HG02678 (cell line): ENCODE measurements at regions not wholly inside any gene's neighbourhood (a gene's known extent, or its start where the extent isn't known, plus 50 kb on each side); places are given as distances from the start of the nearest gene placed in this dataset.

Experiments used
- ATAC-seq: cut with Tn5 transposase; IDR thresholded peaks from one replicate; pipeline ENCODE4 v1.9.1; 2021; ENCODE audit warnings: mild to moderate bottlenecking, moderate library complexity; ENCODE audit not compliant: unreplicated experiment

DNA sequence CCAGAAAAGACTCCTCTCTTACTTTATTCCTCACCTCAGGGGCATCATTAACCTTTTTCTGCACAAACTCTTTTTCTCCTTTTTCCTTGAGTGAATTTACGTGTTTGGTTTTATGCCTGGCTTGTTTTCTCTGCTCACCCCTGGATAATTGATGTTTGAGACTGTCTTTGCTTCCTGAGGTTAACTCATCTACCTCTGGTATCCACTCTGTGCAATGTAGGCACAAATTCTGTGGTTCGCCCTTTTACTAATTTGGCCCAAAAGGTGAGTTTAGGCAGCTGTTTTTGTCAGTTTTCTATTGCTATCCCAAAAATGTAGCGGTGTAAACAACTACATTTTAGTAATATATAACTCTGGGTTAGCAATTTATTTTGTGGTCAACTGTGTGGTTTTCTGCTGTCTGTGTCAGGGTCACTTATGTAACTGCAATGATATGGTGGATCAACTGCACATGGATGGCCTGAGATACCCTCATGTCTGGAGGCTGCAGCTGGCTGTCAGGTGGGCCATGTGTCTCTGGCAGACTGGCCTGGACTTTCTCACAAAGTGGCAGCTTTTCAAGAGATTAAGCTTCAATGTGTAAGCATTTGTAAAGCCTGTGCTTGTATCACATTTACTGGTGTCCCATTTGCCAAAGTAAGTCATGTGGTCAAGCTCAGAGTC, 329.7 kb downstream of the FSIP2 start:
- no peak for ATAC-seq

GRCh38 chr2:186069676-186070075, 331.1 kb downstream of the FSIP2 start:
- ATAC-seq = no peak

GRCh38 chr2:186085226-186085625, 346.6 kb downstream of the FSIP2 start:
- no peak for ATAC-seq

GRCh38 chr2:186093174-186093573, 354.6 kb downstream of the FSIP2 start:
- ATAC-seq = no peak

GRCh38 chr2:186098821-186099220, 360.2 kb downstream of the FSIP2 start:
- no peak for ATAC-seq

GRCh38 chr2:186099826-186100225, 361.2 kb downstream of the FSIP2 start:
- no peak for ATAC-seq

DNA sequence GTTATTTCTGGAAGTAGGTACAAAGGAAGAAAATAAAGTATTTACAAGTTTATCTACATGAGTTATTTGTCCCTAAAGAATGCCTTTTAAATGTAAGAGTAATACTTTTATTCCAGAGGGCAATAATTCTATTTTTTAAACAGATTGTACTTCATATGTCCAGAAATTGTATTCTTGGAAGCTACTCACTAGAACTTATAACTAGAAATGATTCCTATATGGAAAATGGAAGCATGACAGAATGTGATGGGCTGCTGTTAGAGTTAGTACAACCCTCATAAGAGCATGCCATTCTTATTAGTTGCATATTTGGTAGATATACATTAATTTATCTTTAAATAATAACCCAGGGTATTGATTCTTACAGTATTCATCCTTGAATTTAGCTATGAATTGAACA, 362.0 kb downstream of the FSIP2 start:
- no peak for ATAC-seq

- ATAC-seq = no peak
Measured at GRCh38 chr2:186101616-186102015, 363.0 kb downstream of the FSIP2 start.

- no peak for ATAC-seq
Measured at GRCh38 chr2:186103276-186103675, 364.7 kb downstream of the FSIP2 start.

GRCh38 chr2:186105016-186105724, 366.6 kb downstream of the FSIP2 start:
- ATAC-seq = no peak

DNA sequence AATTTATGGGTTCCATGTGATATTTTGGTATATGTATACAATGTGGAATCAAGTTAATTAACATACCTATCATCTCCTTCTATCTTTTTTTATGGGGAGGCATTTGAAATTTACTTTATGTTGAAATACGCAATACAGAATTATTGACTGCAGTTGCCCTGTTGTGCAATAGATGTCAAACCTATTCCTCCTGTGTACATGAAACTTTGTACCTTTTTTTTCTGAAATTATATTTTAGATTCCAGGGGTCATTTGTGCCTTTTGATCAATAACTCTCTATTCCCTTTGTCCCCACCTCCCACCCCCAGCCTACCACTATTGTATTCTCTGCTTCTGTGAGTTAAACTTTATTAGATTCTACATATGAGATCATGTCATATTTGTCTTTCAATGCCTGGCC, 369.9 kb downstream of the FSIP2 start:
- ATAC-seq = no peak

DNA sequence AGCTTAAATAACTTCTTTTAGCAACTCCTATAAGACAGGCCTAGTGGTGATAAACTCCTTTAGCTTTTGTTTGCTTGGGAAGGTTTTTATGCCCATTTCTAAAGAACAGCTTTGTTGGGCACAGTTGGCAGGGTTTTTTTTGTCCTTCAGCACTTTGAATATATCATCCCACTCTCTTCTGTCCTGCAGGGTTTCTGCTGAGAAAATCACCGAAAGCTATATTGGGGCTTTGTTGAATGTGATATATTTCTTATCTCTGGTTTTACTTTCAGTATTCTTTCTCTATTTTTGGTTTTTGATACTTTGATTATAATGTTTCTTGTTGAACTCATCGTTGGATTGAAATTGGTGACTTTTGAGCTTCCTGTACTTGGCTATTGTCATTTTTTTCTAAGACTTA, 372.8 kb upstream of the ZC3H15 start:
- no peak for ATAC-seq

DNA sequence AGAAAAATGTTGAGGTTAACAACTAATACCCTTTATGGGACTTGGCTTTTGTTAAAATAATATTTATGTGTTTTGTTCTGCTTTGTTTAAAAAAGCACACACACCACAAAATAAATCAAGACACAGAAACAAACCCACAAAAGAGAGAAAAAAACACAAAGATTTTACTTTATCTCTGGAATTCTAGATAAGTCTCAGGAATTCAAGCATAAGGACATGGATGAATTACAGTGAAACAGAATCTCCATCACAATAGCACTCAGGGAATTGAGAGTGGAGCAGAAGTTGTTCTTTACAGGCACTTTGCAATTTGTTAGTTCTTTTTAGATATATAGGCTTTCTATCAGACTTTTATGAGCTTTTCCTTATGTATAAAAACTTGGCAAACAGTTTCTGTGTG, 360.9 kb upstream of the ZC3H15 start:
- no peak for ATAC-seq

GRCh38 chr2:186125625-186126024, 360.4 kb upstream of the ZC3H15 start:
- no peak for ATAC-seq

DNA sequence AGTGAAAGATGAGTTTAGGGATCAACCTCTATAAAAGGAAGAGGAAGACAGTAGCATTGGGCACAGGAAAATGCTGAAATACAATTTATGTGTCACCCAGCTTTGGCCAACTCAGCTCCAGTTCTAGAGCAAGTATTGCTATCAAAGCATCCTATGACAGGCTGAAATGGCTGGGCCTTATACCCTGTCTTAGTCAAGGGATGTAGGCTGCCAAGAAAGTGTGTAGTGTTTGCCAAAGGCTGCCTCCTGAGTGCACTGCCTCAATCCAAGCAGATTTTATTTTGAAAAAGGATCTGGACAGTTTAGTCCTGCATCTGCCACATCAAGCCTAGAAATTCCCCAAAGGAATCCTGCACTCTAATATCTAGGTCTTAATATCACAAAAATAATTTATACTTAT, 359.9 kb upstream of the ZC3H15 start:
- ATAC-seq = no peak

- ATAC-seq = no peak
Measured at GRCh38 chr2:186129767-186130581, 356.1 kb upstream of the ZC3H15 start.

DNA sequence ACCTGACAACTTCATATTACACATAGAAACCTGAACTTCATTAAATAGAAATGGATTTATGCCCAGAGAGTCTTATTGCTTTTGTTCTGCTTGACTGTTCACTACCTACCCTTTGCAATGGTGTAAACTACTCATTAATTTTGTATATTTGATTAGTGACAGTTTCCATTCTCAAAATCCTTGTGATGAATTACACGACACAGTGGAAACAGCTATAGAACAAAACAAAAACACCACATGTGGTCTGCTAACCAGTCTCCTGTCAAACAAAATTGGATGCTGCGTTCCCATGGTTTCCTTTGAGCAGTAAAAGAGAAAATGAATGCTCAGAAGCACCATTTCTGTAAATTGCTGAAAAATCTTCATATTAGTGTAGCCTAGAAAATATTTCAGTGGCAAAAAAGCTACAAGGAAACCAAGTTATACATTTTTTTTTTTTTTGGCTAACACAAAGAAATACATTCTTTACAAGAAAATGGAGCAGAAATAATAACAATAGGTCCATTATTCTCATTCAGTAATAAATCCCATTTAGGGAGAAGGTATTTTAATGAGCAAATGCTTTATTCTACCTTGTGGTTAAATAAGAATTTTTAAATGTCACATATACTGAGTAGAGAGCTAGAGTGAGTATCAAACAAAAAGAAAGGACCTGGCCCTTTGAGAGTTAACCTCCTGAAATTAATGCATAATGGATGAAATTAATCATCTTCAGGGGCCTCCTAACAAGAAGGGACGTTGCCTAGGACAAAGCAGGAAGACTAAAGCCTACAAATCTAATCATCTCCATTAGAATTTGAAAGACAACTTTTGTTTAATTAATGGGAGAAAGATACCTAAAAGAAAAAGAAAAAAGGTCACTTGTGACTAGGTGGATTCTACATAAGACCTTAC, 355.1 kb upstream of the ZC3H15 start:
- no peak for ATAC-seq

GRCh38 chr2:186135686-186136085, 350.4 kb upstream of the ZC3H15 start:
- ATAC-seq = no peak

DNA sequence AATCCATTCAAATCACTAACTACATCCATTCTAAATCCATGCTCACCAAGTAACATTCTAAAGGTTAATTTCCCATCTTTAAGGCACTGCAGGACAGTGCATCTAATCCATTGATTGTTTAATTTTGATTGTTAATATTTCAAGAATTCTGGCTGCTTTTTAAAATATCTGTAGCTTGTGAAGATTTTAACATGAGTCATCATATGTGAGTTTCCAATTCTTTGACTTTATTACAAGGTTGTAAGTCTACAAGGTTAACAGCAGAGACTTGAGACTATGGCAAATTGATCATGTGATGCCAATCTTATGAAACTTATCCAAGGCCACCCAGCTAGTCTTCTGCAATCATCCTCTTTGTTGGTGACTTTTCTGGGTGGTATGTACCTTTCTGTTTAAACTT, 349.2 kb upstream of the ZC3H15 start:
- no peak for ATAC-seq

GRCh38 chr2:186138845-186139244, 347.2 kb upstream of the ZC3H15 start:
- ATAC-seq = no peak

- ATAC-seq = no peak
Measured at GRCh38 chr2:186159101-186159500, 327.0 kb upstream of the ZC3H15 start.
